ENCODE measurements at regions not wholly inside any gene's neighbourhood (a gene's known extent, or its start where the extent isn't known, plus 50 kb on each side); places are given as distances from the start of the nearest gene placed in this dataset.

- Histone ChIP-seq H3K27ac (peak overlapping the region; percentile 81), H3K9me3 (no peaks in the 10 kb centered on the region), H3K4me3 (ENCODE audit: low read depth in 1 of 2, low read length in 1 of 2) (no peak overlapping the region), H3K4me1 (ENCODE audit: control insufficient read depth in 1 of 2, insufficient read depth in 1 of 2, low read depth in 1 of 2, low read length in 1 of 2) (peaks cover 52 to 60% of the 10 kb centered on the region in 2 experiments), H3K27me3 (peaks cover 28% of the 10 kb centered on the region), H3K36me3 (no peaks in the 10 kb centered on the region)
- TF ChIP-seq CTCF (IDR thresholded peaks at IDR 0.05), result no peak
These were observed 511.4 kb downstream of the RNF144A start for GRCh38 chr2:7428454-7429204.

GRCh38 chr2:7429733-7430132 is 512.5 kb downstream of the RNF144A start:
- no peaks in the 10 kb centered on the region for H3K9me3 ChIP-seq
- H3K27me3 ChIP-seq, result peaks cover 25% of the 10 kb centered on the region
- no peak overlapping the region for H3K4me3 ChIP-seq (ENCODE audit: low read depth in 1 of 2, low read length in 1 of 2)
- TF ChIP-seq CTCF (IDR thresholded peaks at IDR 0.05), result no peak
- H3K27ac ChIP-seq, result peak overlapping the region; percentile 81
- H3K36me3 ChIP-seq, result no peaks in the 10 kb centered on the region
- H3K4me1 ChIP-seq (ENCODE audit: control insufficient read depth in 1 of 2, insufficient read depth in 1 of 2, low read depth in 1 of 2, low read length in 1 of 2), result peaks cover 52 to 60% of the 10 kb centered on the region in 2 experiments

GRCh38 chr2:7430421-7430868 is 513.2 kb downstream of the RNF144A start:
- H3K4me3 ChIP-seq (ENCODE audit: low read depth in 1 of 2, low read length in 1 of 2), result peak overlapping the region; percentile 65 to 69
- H3K9me3 ChIP-seq, result no peaks in the 10 kb centered on the region
- H3K36me3 ChIP-seq, result no peaks in the 10 kb centered on the region
- TF ChIP-seq CTCF (IDR thresholded peaks at IDR 0.05), result no peak
- peaks cover 52 to 60% of the 10 kb centered on the region in 2 experiments for H3K4me1 ChIP-seq (ENCODE audit: control insufficient read depth in 1 of 2, insufficient read depth in 1 of 2, low read depth in 1 of 2, low read length in 1 of 2)
- peaks cover 28% of the 10 kb centered on the region for H3K27me3 ChIP-seq
- H3K27ac ChIP-seq, result peak overlapping the region; percentile 81

GRCh38 chr2:7430869-7431641 is 513.8 kb downstream of the RNF144A start:
- H3K36me3 ChIP-seq, result no peaks in the 10 kb centered on the region
- peak overlapping the region; percentile 81 for H3K27ac ChIP-seq
- no peaks in the 10 kb centered on the region for H3K9me3 ChIP-seq
- peaks cover 28% of the 10 kb centered on the region for H3K27me3 ChIP-seq
- peaks cover 52 to 61% of the 10 kb centered on the region in 2 experiments for H3K4me1 ChIP-seq (ENCODE audit: control insufficient read depth in 1 of 2, insufficient read depth in 1 of 2, low read depth in 1 of 2, low read length in 1 of 2)
- no peak for TF ChIP-seq CTCF (IDR thresholded peaks at IDR 0.05)
- H3K4me3 ChIP-seq (ENCODE audit: low read depth in 1 of 2, low read length in 1 of 2), result peak overlapping the region; percentile 65 to 69

- Histone ChIP-seq H3K27me3 (peaks cover 28% of the 10 kb centered on the region), H3K36me3 (no peaks in the 10 kb centered on the region), H3K4me3 (ENCODE audit: low read depth in 1 of 2, low read length in 1 of 2) (no peak overlapping the region), H3K27ac (peak overlapping the region; percentile 81), H3K9me3 (no peaks in the 10 kb centered on the region), H3K4me1 (ENCODE audit: control insufficient read depth in 1 of 2, insufficient read depth in 1 of 2, low read depth in 1 of 2, low read length in 1 of 2) (peaks cover 52 to 68% of the 10 kb centered on the region in 2 experiments)
- TF ChIP-seq CTCF (IDR thresholded peaks at IDR 0.05), result no peak
These were observed 515.2 kb downstream of the RNF144A start for GRCh38 chr2:7432436-7432835.
